Heart left ventricle (tissue), 13 donors: ENCODE measurements at regions not wholly inside any gene's neighbourhood (a gene's known extent, or its start where the extent isn't known, plus 50 kb on each side); places are given as distances from the start of the nearest gene placed in this dataset.

Source experiments
- CTCF ChIP-seq, 12 donors: fragments of 200-600 bp; sonication (generic) in 4 of 12; IDR thresholded peaks; one replicate each; pipeline versions ENCODE4 v1.5.0 to v1.8.0; 2018 to 2022; ENCODE audit warnings: antibody characterized with exemption in 12 of 12, mild to moderate bottlenecking in 5 of 12
- POLR2A ChIP-seq, 2 donors: fragments of 450-650 bp; IDR thresholded peaks; one replicate each; pipeline ENCODE4 v1.6.1; 2017; ENCODE audit warnings: antibody characterized with exemption in 2 of 2, mild to moderate bottlenecking in 2 of 2, moderate library complexity in 2 of 2
- donor health status: ischemic (EF 13 %, LVEDD 7.1; RV severe dilation, severe dysfunction).
- donor health status: DM: no; HTN: yes; CAD: no.
- donor health status: DM: no; HTN: no; CAD: no.
- donor health status: ischemic (EF 25% LVEDD 6.9; RV normal size, moderate dysfunction).
- donor health status: ischemic (EF 25% LVEDD 5.7; RV mildly dilated, moderate dysfunction).
- donor health status: ischemic (EF 35%, LVEDD 5.7; RV mildly dilated, moderate dysfunction).
- donor health status: nonischemic (EF 11% LVEDD 7.7; RV severe dilation, severe dysfunction).
- donor health status: DM: yes; HTN: yes; CAD: no.
- donor health status: PGD.
- donor health status: ischemic (EF 29% LVEDD 5.4; RV normal size, mild dysfunction).
- donor health status: nonischemic (EF 23%, LVEDD 6.1; RV moderate dilation, normal function).

- TF ChIP-seq POLR2A (IDR thresholded peaks at IDR 0.05) (no peak), CTCF (IDR thresholded peaks at IDR 0.05) (no peak)
Observed at GRCh38 chr16:9219813-9220212, 128.4 kb downstream of the HAPSTR1 start.
